Colon (tissue), 2 donors: ENCODE measurements at regions not wholly inside any gene's neighbourhood (a gene's known extent, or its start where the extent isn't known, plus 50 kb on each side); places are given as distances from the start of the nearest gene placed in this dataset.
"Not testable (repeated sequence)": the region's sequence is repeated elsewhere in the genome, so short reads cannot be mapped to it uniquely, and the experiment has no call there.

Source experiments
- FAIRE-seq: peaks from 2 replicates; lab custom pipeline; 2012; peaks lifted over from hg19 to GRCh38; lab: Jason Lieb, UNC
- donor health status: control.
- donor health status: control.

- no peak for FAIRE-seq
These were observed 97.5 kb upstream of the TWIST2 start for GRCh38 chr2:238750212-238750904.

- no peak for FAIRE-seq
These were observed 93.6 kb upstream of the TWIST2 start for GRCh38 chr2:238754259-238754658.

- FAIRE-seq, result no peak
These were observed 86.0 kb upstream of the TWIST2 start for GRCh38 chr2:238761868-238762267.

GRCh38 chr2:238763471-238763995 is 84.4 kb upstream of the TWIST2 start:
- FAIRE-seq, result no peak

- no peak for FAIRE-seq
These were observed 82.3 kb upstream of the TWIST2 start for GRCh38 chr2:238765590-238765989.

- no peak for FAIRE-seq
These were observed 76.7 kb upstream of the TWIST2 start for GRCh38 chr2:238771218-238771617.

GRCh38 chr2:238771639-238772038 is 76.2 kb upstream of the TWIST2 start:
- no peak for FAIRE-seq

- no peak for FAIRE-seq
These were observed 75.1 kb upstream of the TWIST2 start for GRCh38 chr2:238772635-238773297.

- no peak for FAIRE-seq
These were observed 74.4 kb upstream of the TWIST2 start for GRCh38 chr2:238773472-238773871.

GRCh38 chr2:238774071-238774470 is 73.8 kb upstream of the TWIST2 start:
- FAIRE-seq, result no peak

- no peak for FAIRE-seq
These were observed 72.8 kb upstream of the TWIST2 start for GRCh38 chr2:238774980-238775509.

- no peak for FAIRE-seq
These were observed 72.3 kb upstream of the TWIST2 start for GRCh38 chr2:238775591-238775990.

GRCh38 chr2:238776003-238776760 is 71.7 kb upstream of the TWIST2 start:
- no peak for FAIRE-seq

GRCh38 chr2:238776761-238777046 is 71.2 kb upstream of the TWIST2 start:
- not testable (repeated sequence) for FAIRE-seq

- no peak for FAIRE-seq
These were observed 70.4 kb upstream of the TWIST2 start for GRCh38 chr2:238777369-238778067.

GRCh38 chr2:238784671-238785527 is 63.0 kb upstream of the TWIST2 start:
- FAIRE-seq, result no peak

GRCh38 chr2:238785528-238785860 is 62.4 kb upstream of the TWIST2 start:
- no peak for FAIRE-seq

- FAIRE-seq, result no peak
These were observed 61.5 kb upstream of the TWIST2 start for GRCh38 chr2:238786379-238786778.

- FAIRE-seq, result no peak
These were observed 60.9 kb upstream of the TWIST2 start for GRCh38 chr2:238786792-238787490.

- no peak for FAIRE-seq
These were observed 60.4 kb upstream of the TWIST2 start for GRCh38 chr2:238787501-238787900.

- FAIRE-seq, result no peak
These were observed 58.5 kb upstream of the TWIST2 start for GRCh38 chr2:238789317-238789806.
